HUDEP-2 (cell line): ENCODE measurements at regions not wholly inside any gene's neighbourhood (a gene's known extent, or its start where the extent isn't known, plus 50 kb on each side); places are given as distances from the start of the nearest gene placed in this dataset.

Experiments
- DNase-seq, 76 experiments: peaks; one replicate each; lab custom pipeline; 2025; ENCODE audit not compliant: unreplicated experiment in 76 of 76; lab: John Stamatoyannopoulos, UW

GRCh38 chr3:110711130-110711832, 360.3 kb upstream of the NECTIN3 start:
- no peak for DNase-seq

GRCh38 chr3:110711851-110712516, 359.6 kb upstream of the NECTIN3 start:
- no peak for DNase-seq

- no peak for DNase-seq
Measured at GRCh38 chr3:110727056-110727455, 344.6 kb upstream of the NECTIN3 start.

GRCh38 chr3:110731148-110731547, 340.5 kb upstream of the NECTIN3 start:
- DNase-seq: no peak

GRCh38 chr3:110732420-110732819, 339.2 kb upstream of the NECTIN3 start:
- no peak for DNase-seq

- no peak for DNase-seq
Measured at GRCh38 chr3:110733045-110733444, 338.6 kb upstream of the NECTIN3 start.

- DNase-seq: no peak
Measured at GRCh38 chr3:110734524-110734923, 337.1 kb upstream of the NECTIN3 start.

GRCh38 chr3:110736332-110736731, 335.3 kb upstream of the NECTIN3 start:
- no peak for DNase-seq

GRCh38 chr3:110738531-110738930, 333.1 kb upstream of the NECTIN3 start:
- no peak for DNase-seq

- no peak for DNase-seq
Measured at GRCh38 chr3:110741891-110742290, 329.7 kb upstream of the NECTIN3 start.

GRCh38 chr3:110743202-110743601, 328.4 kb upstream of the NECTIN3 start:
- DNase-seq: no peak

GRCh38 chr3:110743984-110744383, 327.6 kb upstream of the NECTIN3 start:
- no peak for DNase-seq

GRCh38 chr3:110744723-110745122, 326.9 kb upstream of the NECTIN3 start:
- no peak for DNase-seq

GRCh38 chr3:110749006-110749405, 322.6 kb upstream of the NECTIN3 start:
- no peak for DNase-seq

- no peak for DNase-seq
Measured at GRCh38 chr3:110750201-110750600, 321.4 kb upstream of the NECTIN3 start.

- no peak for DNase-seq
Measured at GRCh38 chr3:110752307-110752706, 319.3 kb upstream of the NECTIN3 start.

- DNase-seq: no peak
Measured at GRCh38 chr3:110753516-110753915, 318.1 kb upstream of the NECTIN3 start.

GRCh38 chr3:110754212-110754916, 317.3 kb upstream of the NECTIN3 start:
- no peak for DNase-seq

GRCh38 chr3:110755345-110755744, 316.3 kb upstream of the NECTIN3 start:
- DNase-seq: no peak

- DNase-seq: no peak
Measured at GRCh38 chr3:110756705-110757104, 314.9 kb upstream of the NECTIN3 start.

- no peak for DNase-seq
Measured at GRCh38 chr3:110758208-110758607, 313.4 kb upstream of the NECTIN3 start.

- no peak for DNase-seq
Measured at GRCh38 chr3:110767156-110767555, 304.5 kb upstream of the NECTIN3 start.
